ENCODE measurements at regions not wholly inside any gene's neighbourhood (a gene's known extent, or its start where the extent isn't known, plus 50 kb on each side); places are given as distances from the start of the nearest gene placed in this dataset.

DNA sequence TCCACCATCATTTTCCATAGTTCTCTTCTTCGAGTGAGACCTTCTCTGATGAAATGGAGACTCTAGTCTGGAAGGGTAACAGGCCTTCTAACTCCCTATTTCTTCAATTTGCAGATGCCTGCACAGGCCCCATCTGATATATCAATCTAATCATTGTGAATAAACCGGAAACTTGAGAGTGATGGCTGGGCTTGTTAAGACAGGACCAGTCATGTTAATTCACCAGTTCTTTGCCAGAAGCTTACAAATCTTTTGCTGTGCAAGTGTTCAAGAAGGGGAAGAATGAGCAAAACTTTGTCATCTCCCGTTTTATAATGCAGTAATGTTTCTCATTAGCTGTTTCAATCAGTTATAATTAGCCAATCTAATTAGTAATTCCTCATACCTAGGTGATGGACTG lies 1561.3 kb upstream of the GOT2 start:
- TF ChIP-seq EP300 (IDR thresholded peaks at IDR 0.05) (no peak), POLR2A (IDR thresholded peaks at IDR 0.05) (no peak), POLR2AphosphoS5 (IDR thresholded peaks at IDR 0.05) (no peak)
- TF ChIP-seq, protein P1, sequence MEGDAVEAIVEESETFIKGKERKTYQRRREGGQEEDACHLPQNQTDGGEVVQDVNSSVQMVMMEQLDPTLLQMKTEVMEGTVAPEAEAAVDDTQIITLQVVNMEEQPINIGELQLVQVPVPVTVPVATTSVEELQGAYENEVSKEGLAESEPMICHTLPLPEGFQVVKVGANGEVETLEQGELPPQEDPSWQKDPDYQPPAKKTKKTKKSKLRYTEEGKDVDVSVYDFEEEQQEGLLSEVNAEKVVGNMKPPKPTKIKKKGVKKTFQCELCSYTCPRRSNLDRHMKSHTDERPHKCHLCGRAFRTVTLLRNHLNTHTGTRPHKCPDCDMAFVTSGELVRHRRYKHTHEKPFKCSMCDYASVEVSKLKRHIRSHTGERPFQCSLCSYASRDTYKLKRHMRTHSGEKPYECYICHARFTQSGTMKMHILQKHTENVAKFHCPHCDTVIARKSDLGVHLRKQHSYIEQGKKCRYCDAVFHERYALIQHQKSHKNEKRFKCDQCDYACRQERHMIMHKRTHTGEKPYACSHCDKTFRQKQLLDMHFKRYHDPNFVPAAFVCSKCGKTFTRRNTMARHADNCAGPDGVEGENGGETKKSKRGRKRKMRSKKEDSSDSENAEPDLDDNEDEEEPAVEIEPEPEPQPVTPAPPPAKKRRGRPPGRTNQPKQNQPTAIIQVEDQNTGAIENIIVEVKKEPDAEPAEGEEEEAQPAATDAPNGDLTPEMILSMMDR (IDR thresholded peaks at IDR 0.05) = no peak
- no peaks in the 10 kb centered on the region for H3K27me3 ChIP-seq
- no peak for DNase-seq (ENCODE audit: low spot score in 2 of 2)
- WGBS = 43% methylated on average over 3 of the region's 3 CpGs
- H3K36me3 ChIP-seq = no peaks in the 10 kb centered on the region
- H3K4me1 ChIP-seq = no peaks in the 10 kb centered on the region
- H3K4me3 ChIP-seq = no peak overlapping the region
- H3K9me3 ChIP-seq = no peaks in the 10 kb centered on the region
- no peak overlapping the region for H3K27ac ChIP-seq

DNA sequence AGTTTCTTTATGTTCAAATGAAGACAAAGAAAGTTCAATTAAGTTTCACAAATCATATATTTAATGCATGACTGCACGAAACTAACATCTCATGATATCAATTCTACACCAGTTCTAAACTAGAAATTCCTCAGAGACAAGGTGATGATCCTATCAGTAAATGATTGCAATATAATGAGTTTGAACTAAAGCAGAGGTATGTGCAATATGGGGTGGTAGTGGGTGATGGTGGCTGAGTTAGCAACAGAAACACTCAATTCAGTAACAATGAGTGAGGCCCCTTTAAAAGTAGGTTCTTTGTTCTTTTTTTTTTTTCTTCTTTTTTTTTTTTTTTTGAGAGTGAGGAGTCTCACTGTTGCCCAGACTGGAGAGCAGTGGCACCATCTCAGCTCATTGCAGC lies 1551.7 kb upstream of the GOT2 start:
- TF ChIP-seq POLR2AphosphoS5 (IDR thresholded peaks at IDR 0.05) (no peak), POLR2A (IDR thresholded peaks at IDR 0.05) (no peak), EP300 (IDR thresholded peaks at IDR 0.05) (no peak)
- TF ChIP-seq, protein P1 (IDR thresholded peaks at IDR 0.05) = no peak
- no peaks in the 10 kb centered on the region for H3K4me1 ChIP-seq
- no peaks in the 10 kb centered on the region for H3K27me3 ChIP-seq
- no peaks in the 10 kb centered on the region for H3K36me3 ChIP-seq
- H3K27ac ChIP-seq = no peak overlapping the region
- no peak for DNase-seq (ENCODE audit: low spot score in 2 of 2)
- WGBS = 79% methylated on average over 1 of the region's 1 CpG
- no peaks in the 10 kb centered on the region for H3K9me3 ChIP-seq
- no peak overlapping the region for H3K4me3 ChIP-seq

DNA sequence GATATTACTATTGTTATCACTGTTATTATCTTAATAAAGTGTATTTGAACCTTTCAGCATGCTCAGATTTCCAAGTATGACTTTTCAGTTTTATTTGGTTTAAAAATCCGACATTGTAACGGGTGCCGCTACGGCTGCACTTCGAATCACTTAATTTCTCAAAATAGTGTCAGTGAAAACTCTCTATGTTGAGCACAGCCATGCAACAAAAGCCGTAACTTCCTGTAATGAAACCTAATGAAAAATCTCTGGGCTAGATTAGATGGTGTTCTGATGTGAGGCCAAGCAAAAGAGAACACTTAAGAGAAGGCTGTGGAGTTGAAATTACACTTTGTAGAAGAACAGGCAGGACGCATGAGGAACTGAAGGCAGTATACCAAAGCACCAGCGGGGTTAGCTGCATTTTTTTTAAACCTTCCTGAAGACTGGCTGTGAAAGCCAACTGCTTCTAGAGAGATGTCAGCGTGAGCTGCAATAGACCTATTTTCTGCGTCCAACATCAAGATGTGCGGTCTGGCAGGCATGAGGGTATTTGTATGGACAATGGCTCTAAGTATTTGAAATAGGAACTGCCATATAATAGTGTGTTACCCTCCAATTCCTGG lies 1545.0 kb upstream of the GOT2 start:
- H3K27me3 ChIP-seq = no peaks in the 10 kb centered on the region
- TF ChIP-seq, protein P1 (IDR thresholded peaks at IDR 0.05) = no peak
- no peak for TF ChIP-seq POLR2AphosphoS5 (IDR thresholded peaks at IDR 0.05)
- DNase-seq (ENCODE audit: low spot score in 2 of 2) = no peak
- no peaks in the 10 kb centered on the region for H3K36me3 ChIP-seq
- 88% methylated on average over 11 of the region's 11 CpGs for WGBS
- no peaks in the 10 kb centered on the region for H3K9me3 ChIP-seq
- no peak overlapping the region for H3K4me3 ChIP-seq
- H3K27ac ChIP-seq = no peak overlapping the region
- no peaks in the 10 kb centered on the region for H3K4me1 ChIP-seq

DNA sequence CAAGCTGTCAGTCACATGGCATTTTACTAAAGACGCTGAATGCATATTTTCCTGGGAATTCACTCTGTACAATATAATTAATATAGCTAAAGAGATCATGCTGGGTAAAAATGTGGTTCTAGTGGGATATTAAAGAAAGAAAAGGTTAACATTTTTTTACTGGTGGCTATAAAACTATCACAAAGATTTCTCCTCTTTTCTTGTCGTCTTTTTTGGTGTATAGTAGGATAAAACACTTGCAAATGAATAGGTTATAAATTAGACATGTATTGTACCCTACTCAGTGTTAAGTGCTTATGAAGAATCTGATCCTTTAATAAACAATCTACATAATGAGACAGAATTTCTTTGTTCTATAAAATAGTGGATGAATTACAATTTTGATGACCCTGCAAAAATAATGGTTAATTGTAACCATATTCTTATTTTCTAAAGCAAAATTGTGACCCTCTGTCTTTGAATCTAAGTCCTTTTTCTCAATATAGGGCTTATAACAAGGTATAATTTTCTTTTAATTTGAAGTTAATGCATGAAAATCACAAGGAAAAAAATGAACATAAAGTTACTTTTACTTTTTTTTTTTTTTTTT lies 1540.4 kb upstream of the GOT2 start:
- no peaks in the 10 kb centered on the region for H3K27me3 ChIP-seq
- no peak overlapping the region for H3K27ac ChIP-seq
- TF ChIP-seq POLR2AphosphoS5 (IDR thresholded peaks at IDR 0.05) = no peak
- H3K4me1 ChIP-seq = no peaks in the 10 kb centered on the region
- no peaks in the 10 kb centered on the region for H3K9me3 ChIP-seq
- no peak overlapping the region for H3K4me3 ChIP-seq
- no peak for DNase-seq (ENCODE audit: low spot score in 2 of 2)
- H3K36me3 ChIP-seq = no peaks in the 10 kb centered on the region
- 50% methylated on average over 2 of the region's 2 CpGs for WGBS

- H3K27ac ChIP-seq = no peak overlapping the region
- no peak overlapping the region for H3K4me3 ChIP-seq
- H3K36me3 ChIP-seq = no peaks in the 10 kb centered on the region
- no peaks in the 10 kb centered on the region for H3K9me3 ChIP-seq
- no peaks in the 10 kb centered on the region for H3K4me1 ChIP-seq
- DNase-seq (ENCODE audit: low spot score in 2 of 2) = no peak
- TF ChIP-seq, protein P1 (IDR thresholded peaks at IDR 0.05) = no peak
- TF ChIP-seq EP300 (IDR thresholded peaks at IDR 0.05) = no peak
- no peaks in the 10 kb centered on the region for H3K27me3 ChIP-seq
These were observed 1537.7 kb upstream of the GOT2 start for GRCh38 chr16:60271781-60272180.
